ENCODE measurements at regions not wholly inside any gene's neighbourhood (a gene's known extent, or its start where the extent isn't known, plus 50 kb on each side); places are given as distances from the start of the nearest gene placed in this dataset.
"Not testable (repeated sequence)": the region's sequence is repeated elsewhere in the genome, so short reads cannot be mapped to it uniquely, and the experiment has no call there.

- no peak for DNase-seq
Observed at GRCh38 chr9:21533597-21533996, 51.5 kb upstream of the IFNE start.

- no peak for DNase-seq
Observed at GRCh38 chr9:21535396-21535795, 53.3 kb upstream of the IFNE start.

GRCh38 chr9:21542787-21543186 is 60.7 kb upstream of the IFNE start:
- DNase-seq: no peak

- no peak for DNase-seq
Observed at GRCh38 chr9:21543187-21543586, 61.1 kb upstream of the IFNE start.

- not testable (repeated sequence) for DNase-seq
Observed at GRCh38 chr9:21543816-21544215, 61.7 kb upstream of the IFNE start.

GRCh38 chr9:21546949-21547348 is 64.8 kb upstream of the IFNE start:
- DNase-seq: no peak

- no peak for DNase-seq
Observed at GRCh38 chr9:21549251-21549765, 67.2 kb upstream of the IFNE start.

- no peak for DNase-seq
Observed at GRCh38 chr9:21549890-21550289, 67.8 kb upstream of the IFNE start.

- DNase-seq: no peak
Observed at GRCh38 chr9:21550392-21550791, 68.3 kb upstream of the IFNE start.

- no peak for DNase-seq
Observed at GRCh38 chr9:21551401-21551800, 69.3 kb upstream of the IFNE start.

- DNase-seq: no peak
Observed at GRCh38 chr9:21552244-21553170, 70.4 kb upstream of the IFNE start.

GRCh38 chr9:21553441-21553840 is 71.3 kb upstream of the IFNE start:
- no peak for DNase-seq

- no peak for DNase-seq
Observed at GRCh38 chr9:21554813-21555212, 72.7 kb upstream of the IFNE start.

GRCh38 chr9:21555911-21556310 is 73.8 kb upstream of the IFNE start:
- DNase-seq: no peak

GRCh38 chr9:21556581-21557427 is 74.7 kb upstream of the IFNE start:
- no peak for DNase-seq

- DNase-seq: no peak
Observed at GRCh38 chr9:21557428-21557768, 75.3 kb upstream of the IFNE start.

- DNase-seq: no peak
Observed at GRCh38 chr9:21558079-21558478, 76.0 kb upstream of the IFNE start.

GRCh38 chr9:21558615-21559401 is 76.7 kb upstream of the IFNE start:
- DNase-seq: no peak

GRCh38 chr9:21559402-21560280 is 77.5 kb upstream of the IFNE start:
- DNase-seq: no peak

GRCh38 chr9:21560281-21560745 is 78.2 kb upstream of the IFNE start:
- no peak for DNase-seq

GRCh38 chr9:21561502-21561901 is 79.4 kb upstream of the IFNE start:
- DNase-seq: no peak

- DNase-seq: no peak
Observed at GRCh38 chr9:21564175-21564574, 82.1 kb upstream of the IFNE start.

Measured in SW 1271 (cell line).